GM21825 (cell line): ENCODE measurements at regions not wholly inside any gene's neighbourhood (a gene's known extent, or its start where the extent isn't known, plus 50 kb on each side); places are given as distances from the start of the nearest gene placed in this dataset.

Source experiments
- ATAC-seq: cut with Tn5 transposase; IDR thresholded peaks from one replicate; pipeline ENCODE4 v1.9.1; 2021; ENCODE audit warnings: mild to moderate bottlenecking, moderate library complexity; ENCODE audit not compliant: unreplicated experiment

GRCh38 chr6:19972221-19972620 is 135.1 kb downstream of the ID4 start:
- ATAC-seq, result no peak

GRCh38 chr6:19976411-19977129 is 139.4 kb downstream of the ID4 start:
- ATAC-seq, result no peak

- ATAC-seq, result no peak
These were observed 141.9 kb downstream of the ID4 start for GRCh38 chr6:19979059-19979458.

- no peak for ATAC-seq
These were observed 142.8 kb downstream of the ID4 start for GRCh38 chr6:19979986-19980385.

- ATAC-seq, result no peak
These were observed 146.2 kb downstream of the ID4 start for GRCh38 chr6:19983374-19983773.

GRCh38 chr6:19986691-19987438 is 149.7 kb downstream of the ID4 start:
- no peak for ATAC-seq

- no peak for ATAC-seq
These were observed 151.4 kb downstream of the ID4 start for GRCh38 chr6:19988555-19988954.

- no peak for ATAC-seq
These were observed 154.0 kb downstream of the ID4 start for GRCh38 chr6:19991176-19991575.

- no peak for ATAC-seq
These were observed 157.7 kb downstream of the ID4 start for GRCh38 chr6:19994909-19995308.

GRCh38 chr6:19995575-19996257 is 158.5 kb downstream of the ID4 start:
- no peak for ATAC-seq

- no peak for ATAC-seq
These were observed 159.9 kb downstream of the ID4 start for GRCh38 chr6:19997104-19997503.

- ATAC-seq, result no peak
These were observed 161.4 kb downstream of the ID4 start for GRCh38 chr6:19998541-19998940.

- ATAC-seq, result no peak
These were observed 162.4 kb downstream of the ID4 start for GRCh38 chr6:19999319-20000191.

GRCh38 chr6:20001286-20001685 is 164.1 kb downstream of the ID4 start:
- ATAC-seq, result no peak

- no peak for ATAC-seq
These were observed 168.9 kb downstream of the ID4 start for GRCh38 chr6:20006037-20006436.

- ATAC-seq, result no peak
These were observed 171.0 kb downstream of the ID4 start for GRCh38 chr6:20008131-20008530.

- no peak for ATAC-seq
These were observed 176.1 kb downstream of the ID4 start for GRCh38 chr6:20013066-20013861.

GRCh38 chr6:20014508-20014907 is 177.3 kb downstream of the ID4 start:
- ATAC-seq, result no peak

- ATAC-seq, result no peak
These were observed 183.4 kb downstream of the ID4 start for GRCh38 chr6:20020526-20020925.

GRCh38 chr6:20021795-20022194 is 184.6 kb downstream of the ID4 start:
- ATAC-seq, result no peak
